ENCODE measurements at regions not wholly inside any gene's neighbourhood (a gene's known extent, or its start where the extent isn't known, plus 50 kb on each side); places are given as distances from the start of the nearest gene placed in this dataset.

DNA sequence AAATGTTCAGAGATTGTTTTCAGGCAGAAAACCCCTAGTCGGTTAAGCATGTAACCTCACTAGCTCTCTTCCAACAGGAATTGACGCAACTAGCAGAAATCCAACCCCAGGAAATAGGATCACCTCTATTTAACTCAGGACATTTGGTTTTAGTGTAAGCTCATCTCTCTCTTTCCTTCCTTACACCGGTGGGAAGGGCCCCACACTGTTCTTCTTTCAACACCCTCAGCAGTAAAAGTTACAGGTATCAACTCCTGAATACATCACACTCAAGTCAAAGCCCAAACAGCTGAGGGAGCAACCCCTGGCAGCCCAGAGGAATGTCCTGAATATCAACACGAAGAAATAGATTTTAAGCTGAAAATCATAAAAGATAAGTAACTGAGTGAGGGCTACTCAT lies 191.2 kb upstream of the KIF2B start:
- Histone ChIP-seq H3K27ac (no peak overlapping the region), H3K9me3 (no peaks in the 10 kb centered on the region), H3K27me3 (no peaks in the 10 kb centered on the region), H3K36me3 (replicated peaks in 1 of 2; ENCODE audit: insufficient read depth in 1 of 2, low read depth in 2 of 2) (no peaks in the 10 kb centered on the region), H3K4me3 (no peak overlapping the region), H3K4me1 (no peaks in the 10 kb centered on the region)
- no peak for TF ChIP-seq CTCF (IDR thresholded peaks at IDR 0.05)
- no peak for TF ChIP-seq POLR2A (IDR thresholded peaks at IDR 0.05)
- intact Hi-C loops (cut with DNase I) = no loop called here
- DNase-seq (no peak), ATAC-seq (no peak)
- 40 to 50% methylated on average over 4 of the region's 4 CpGs for WGBS, 2 donors

DNA sequence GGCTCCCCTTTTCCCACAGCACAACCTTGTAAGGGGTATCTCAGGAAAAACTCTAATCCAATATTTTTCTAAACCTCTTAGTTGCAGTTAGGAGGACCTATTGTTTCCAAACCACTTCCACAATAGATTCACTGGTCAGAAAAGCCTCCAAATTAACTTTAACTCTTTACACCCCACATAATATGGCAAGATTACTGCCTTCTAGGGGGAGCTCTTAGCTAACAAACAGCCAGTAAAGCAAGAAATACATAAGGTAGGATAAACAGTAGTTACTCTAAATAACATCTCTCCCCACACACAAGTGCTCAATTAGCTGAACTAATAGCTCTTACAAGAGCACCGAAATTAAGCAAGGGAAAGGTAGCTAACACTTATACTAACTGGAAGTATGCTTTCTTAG lies 192.1 kb upstream of the KIF2B start:
- H3K9me3 ChIP-seq = no peaks in the 10 kb centered on the region
- intact Hi-C loops (cut with DNase I) = no loop called here
- DNase-seq (no peak), ATAC-seq (no peak)
- TF ChIP-seq POLR2A (IDR thresholded peaks at IDR 0.05) = no peak
- WGBS, 2 donors = 42 to 61% methylated on average over 1 of the region's 1 CpG
- H3K4me1 ChIP-seq = no peaks in the 10 kb centered on the region
- H3K27me3 ChIP-seq = no peaks in the 10 kb centered on the region
- no peaks in the 10 kb centered on the region for H3K36me3 ChIP-seq (replicated peaks in 1 of 2; ENCODE audit: insufficient read depth in 1 of 2, low read depth in 2 of 2)
- H3K27ac ChIP-seq = no peak overlapping the region
- no peak overlapping the region for H3K4me3 ChIP-seq

- no peaks in the 10 kb centered on the region for H3K4me1 ChIP-seq
- no peaks in the 10 kb centered on the region for H3K9me3 ChIP-seq
- H3K4me3 ChIP-seq = no peak overlapping the region
- ATAC-seq (no peak), DNase-seq (no peak)
- intact Hi-C loops (cut with DNase I) = no loop called here
- no peaks in the 10 kb centered on the region for H3K27me3 ChIP-seq
- WGBS, 2 donors = 56 to 68% methylated on average over 3 of the region's 3 CpGs
- H3K36me3 ChIP-seq (replicated peaks in 1 of 2; ENCODE audit: insufficient read depth in 1 of 2, low read depth in 2 of 2) = no peaks in the 10 kb centered on the region
- no peak overlapping the region for H3K27ac ChIP-seq
- TF ChIP-seq CTCF (IDR thresholded peaks at IDR 0.05) (no peak), POLR2A (IDR thresholded peaks at IDR 0.05) (no peak)
These were observed 192.6 kb upstream of the KIF2B start for GRCh38 chr17:53630115-53630514.

- no peaks in the 10 kb centered on the region for H3K4me1 ChIP-seq
- H3K36me3 ChIP-seq (replicated peaks in 1 of 2; ENCODE audit: insufficient read depth in 1 of 2, low read depth in 2 of 2) = no peaks in the 10 kb centered on the region
- no peak for ATAC-seq
- intact Hi-C loops (cut with DNase I) = no loop called here
- 11 to 27% methylated on average over 1 of the region's 1 CpG for WGBS, 2 donors
- H3K27me3 ChIP-seq = no peaks in the 10 kb centered on the region
- DNase-seq = no peak
- H3K9me3 ChIP-seq = no peaks in the 10 kb centered on the region
- TF ChIP-seq CTCF (IDR thresholded peaks at IDR 0.05) (no peak), POLR2A (IDR thresholded peaks at IDR 0.05) (no peak)
- H3K4me3 ChIP-seq = no peak overlapping the region
- no peak overlapping the region for H3K27ac ChIP-seq
These were observed 193.5 kb upstream of the KIF2B start for GRCh38 chr17:53629188-53629587.

- TF ChIP-seq CTCF (IDR thresholded peaks at IDR 0.05) (no peak), POLR2A (IDR thresholded peaks at IDR 0.05) (no peak)
- no peak for ATAC-seq
- H3K4me3 ChIP-seq = no peak overlapping the region
- intact Hi-C loops (cut with DNase I) = no loop called here
- no peaks in the 10 kb centered on the region for H3K27me3 ChIP-seq
- no peaks in the 10 kb centered on the region for H3K4me1 ChIP-seq
- no peak for DNase-seq
- no peaks in the 10 kb centered on the region for H3K9me3 ChIP-seq
- no peaks in the 10 kb centered on the region for H3K36me3 ChIP-seq (replicated peaks in 1 of 2; ENCODE audit: insufficient read depth in 1 of 2, low read depth in 2 of 2)
- no peak overlapping the region for H3K27ac ChIP-seq
These were observed 194.7 kb upstream of the KIF2B start for GRCh38 chr17:53628011-53628410.
